Endodermal cell (in vitro differentiated cells): ENCODE measurements at regions not wholly inside any gene's neighbourhood (a gene's known extent, or its start where the extent isn't known, plus 50 kb on each side); places are given as distances from the start of the nearest gene placed in this dataset.

Experiments
- DNase-seq: peaks from one replicate; pipeline ENCODE4 v3.0.0-alpha.2; 2017
- H3K27ac ChIP-seq: 2 replicates; pipeline ENCODE4 v1.5.1; 2013; ENCODE audit warnings: mild to moderate bottlenecking, low read depth, low read length, moderate library complexity
- H3K27me3 ChIP-seq: 2 replicates; pipeline ENCODE4 v1.6.1; 2013; ENCODE audit warnings: mild to moderate bottlenecking, low read length, moderate library complexity; ENCODE audit not compliant: insufficient read depth, control insufficient read depth, poor library complexity, severe bottlenecking
- H3K36me3 ChIP-seq: 2 replicates; pipeline ENCODE4 v1.7.0; 2013; ENCODE audit warnings: mild to moderate bottlenecking, low read length, moderate library complexity; ENCODE audit not compliant: control insufficient read depth, insufficient read depth
- H3K4me1 ChIP-seq: one replicate; pipeline ENCODE4 v1.7.0; 2013; ENCODE audit warnings: low read length; ENCODE audit not compliant: control insufficient read depth, insufficient read depth
- H3K4me3 ChIP-seq: 2 replicates; pipeline ENCODE4 v1.5.1; 2013; ENCODE audit warnings: mild to moderate bottlenecking, low read length, moderate library complexity
- H3K9ac ChIP-seq: 2 replicates; pipeline ENCODE4 v1.6.1; 2013; ENCODE audit warnings: mild to moderate bottlenecking, low read length, moderate library complexity; ENCODE audit not compliant: poor library complexity, severe bottlenecking; ENCODE audit errors: extremely low read depth
- H3K9me3 ChIP-seq: 2 replicates; pipeline ENCODE4 v1.6.1; 2013; ENCODE audit warnings: mild to moderate bottlenecking, low read length, moderate library complexity; ENCODE audit not compliant: control insufficient read depth
- H3K27ac Mint-ChIP-seq: 2 replicates; pipeline ENCODE4 v1.8.0; 2020; ENCODE audit warnings: mixed read lengths
- H3K27me3 Mint-ChIP-seq: 2 replicates; pipeline ENCODE4 v1.8.0; 2021; ENCODE audit warnings: mild to moderate bottlenecking, mixed read lengths; ENCODE audit not compliant: insufficient read depth
- H3K36me3 Mint-ChIP-seq: 2 replicates; pipeline ENCODE4 v1.8.0; 2020; ENCODE audit warnings: low read depth, mixed read lengths
- H3K4me1 Mint-ChIP-seq: 2 replicates; pipeline ENCODE4 v1.8.0; 2020; ENCODE audit warnings: mixed read lengths
- H3K4me3 Mint-ChIP-seq: 2 replicates; pipeline ENCODE4 v1.8.0; 2020; ENCODE audit warnings: mild to moderate bottlenecking, moderate library complexity, mixed read lengths
- H3K9me3 Mint-ChIP-seq: 2 replicates; pipeline ENCODE4 v1.8.0; 2020; ENCODE audit warnings: mild to moderate bottlenecking, mixed read lengths
- WGBS, 2 experiments: methylation state at CpG; one replicate each; pipeline versions ENCODE4 v1.1.5 to v1.1.7; 2013; ENCODE audit warnings: missing lambda C conversion rate in 2 of 2, mixed read lengths in 1 of 2; ENCODE audit not compliant: insufficient coverage in 1 of 2, insufficient read length in 1 of 2; 5-methylcytosine and 5-hydroxymethylcytosine counted together
- TF ChIP-seq, protein P1 (sequence below): fragments of 200-600 bp; sonication (generic); conservative IDR thresholded peaks from 2 replicates; pipeline ENCODE4 v1.5.0; 2021; ENCODE audit warnings: antibody characterized with exemption, mild to moderate bottlenecking

DNA sequence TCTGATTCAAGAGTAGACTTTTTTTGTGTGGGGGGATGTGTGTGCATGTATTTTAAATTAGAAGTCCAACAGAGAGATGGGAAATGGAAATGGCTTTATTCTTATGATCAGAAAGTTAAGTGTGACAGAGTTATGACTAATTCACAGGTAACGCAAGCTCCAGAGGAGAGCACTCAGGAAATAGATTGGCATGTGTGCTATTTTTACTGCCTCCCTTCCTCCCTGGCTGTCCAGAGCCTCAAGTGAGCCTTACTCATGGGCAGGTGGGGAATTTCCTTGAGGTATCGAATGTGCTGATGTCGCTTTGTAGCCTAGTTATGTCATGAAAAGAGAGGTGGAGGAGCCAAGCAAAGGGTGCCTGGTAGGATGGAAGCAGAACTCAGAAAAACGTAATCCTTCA is 70.3 kb upstream of the BDNF start:
- Mint-ChIP-seq H3K4me1 (no peaks in the 10 kb centered on the region), H3K36me3 (no peaks in the 10 kb centered on the region), H3K9me3 (no peaks in the 10 kb centered on the region), H3K27ac (no peak overlapping the region), H3K4me3 (no peak overlapping the region), H3K27me3 (peaks cover 9% of the 10 kb centered on the region)
- no peak for DNase-seq
- no peak overlapping the region for H3K4me3 ChIP-seq
- no peak overlapping the region for H3K27ac ChIP-seq
- H3K9me3 ChIP-seq: no peaks in the 10 kb centered on the region
- TF ChIP-seq, protein P1, sequence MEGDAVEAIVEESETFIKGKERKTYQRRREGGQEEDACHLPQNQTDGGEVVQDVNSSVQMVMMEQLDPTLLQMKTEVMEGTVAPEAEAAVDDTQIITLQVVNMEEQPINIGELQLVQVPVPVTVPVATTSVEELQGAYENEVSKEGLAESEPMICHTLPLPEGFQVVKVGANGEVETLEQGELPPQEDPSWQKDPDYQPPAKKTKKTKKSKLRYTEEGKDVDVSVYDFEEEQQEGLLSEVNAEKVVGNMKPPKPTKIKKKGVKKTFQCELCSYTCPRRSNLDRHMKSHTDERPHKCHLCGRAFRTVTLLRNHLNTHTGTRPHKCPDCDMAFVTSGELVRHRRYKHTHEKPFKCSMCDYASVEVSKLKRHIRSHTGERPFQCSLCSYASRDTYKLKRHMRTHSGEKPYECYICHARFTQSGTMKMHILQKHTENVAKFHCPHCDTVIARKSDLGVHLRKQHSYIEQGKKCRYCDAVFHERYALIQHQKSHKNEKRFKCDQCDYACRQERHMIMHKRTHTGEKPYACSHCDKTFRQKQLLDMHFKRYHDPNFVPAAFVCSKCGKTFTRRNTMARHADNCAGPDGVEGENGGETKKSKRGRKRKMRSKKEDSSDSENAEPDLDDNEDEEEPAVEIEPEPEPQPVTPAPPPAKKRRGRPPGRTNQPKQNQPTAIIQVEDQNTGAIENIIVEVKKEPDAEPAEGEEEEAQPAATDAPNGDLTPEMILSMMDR: no peak
- no peaks in the 10 kb centered on the region for H3K36me3 ChIP-seq
- no peak overlapping the region for H3K9ac ChIP-seq
- peaks cover 23% of the 10 kb centered on the region for H3K27me3 ChIP-seq
- WGBS, 2 experiments: 81 to 87% methylated on average over 4 of the region's 4 CpGs
- no peaks in the 10 kb centered on the region for H3K4me1 ChIP-seq

DNA sequence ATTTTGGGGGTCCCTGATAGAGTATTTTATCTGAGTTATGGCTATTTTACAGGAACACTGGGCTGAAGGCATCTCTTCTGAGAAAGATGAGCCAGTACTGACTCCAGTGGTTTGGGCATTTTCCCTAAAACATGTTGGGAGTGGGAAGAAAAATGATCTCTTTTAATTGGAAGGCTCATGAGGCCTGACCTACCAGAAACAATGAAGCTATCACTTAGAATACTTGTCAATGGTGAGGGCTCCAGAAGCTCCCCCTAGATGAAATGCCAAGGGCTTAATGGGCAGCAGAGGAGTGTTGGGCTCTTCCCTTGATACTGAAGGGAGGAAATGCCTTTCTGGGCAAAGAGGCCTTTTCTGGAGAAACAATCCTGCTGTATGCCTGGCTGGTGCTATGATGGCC is 63.5 kb upstream of the BDNF start:
- TF ChIP-seq, protein P1: no peak
- Mint-ChIP-seq H3K27me3 (peaks cover 30% of the 10 kb centered on the region), H3K9me3 (no peaks in the 10 kb centered on the region), H3K4me1 (no peaks in the 10 kb centered on the region), H3K27ac (no peak overlapping the region), H3K4me3 (no peak overlapping the region), H3K36me3 (no peaks in the 10 kb centered on the region)
- no peak for DNase-seq
- Histone ChIP-seq H3K9me3 (no peaks in the 10 kb centered on the region), H3K36me3 (no peaks in the 10 kb centered on the region), H3K9ac (no peak overlapping the region), H3K27me3 (peaks cover 51% of the 10 kb centered on the region), H3K27ac (no peak overlapping the region), H3K4me3 (no peak overlapping the region), H3K4me1 (no peaks in the 10 kb centered on the region)

DNA sequence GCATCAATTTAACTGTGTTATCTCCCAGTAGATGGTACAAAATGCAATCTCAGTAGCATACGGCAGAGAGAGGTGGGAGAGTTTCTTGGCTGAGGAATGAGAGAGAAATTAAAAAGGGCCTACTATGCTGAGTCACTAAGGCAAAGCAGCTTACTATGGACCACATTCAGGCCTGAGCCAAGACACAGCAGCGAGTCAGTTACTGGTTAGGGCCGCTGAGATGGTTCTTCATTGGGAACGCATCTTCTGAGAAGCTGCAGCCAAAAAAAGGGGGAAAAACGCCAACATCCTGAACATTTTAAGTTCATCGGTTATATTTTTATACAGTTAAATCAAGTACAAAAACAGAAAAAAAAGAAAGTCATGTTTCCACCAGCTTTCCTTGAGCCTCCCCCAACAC is 61.1 kb upstream of the BDNF start:
- Histone ChIP-seq H3K9ac (no peak overlapping the region), H3K36me3 (no peaks in the 10 kb centered on the region), H3K27ac (no peak overlapping the region), H3K27me3 (peaks cover 51% of the 10 kb centered on the region), H3K9me3 (no peaks in the 10 kb centered on the region), H3K4me1 (no peaks in the 10 kb centered on the region), H3K4me3 (no peak overlapping the region)
- Mint-ChIP-seq H3K4me3 (no peak overlapping the region), H3K27me3 (peaks cover 30% of the 10 kb centered on the region), H3K4me1 (no peaks in the 10 kb centered on the region), H3K27ac (no peak overlapping the region), H3K9me3 (no peaks in the 10 kb centered on the region), H3K36me3 (no peaks in the 10 kb centered on the region)
- DNase-seq: no peak
- 84 to 93% methylated on average over 3 to 6 of the region's 6 CpGs for WGBS, 2 experiments
- TF ChIP-seq, protein P1: no peak
